H9 (cell line): ENCODE measurements at regions not wholly inside any gene's neighbourhood (a gene's known extent, or its start where the extent isn't known, plus 50 kb on each side); places are given as distances from the start of the nearest gene placed in this dataset.

ENCODE experiments used
- DNase-seq: peaks from one replicate; pipeline ENCODE4 v3.0.0-alpha.2; 2017
- H2AFZ ChIP-seq: one replicate; pipeline ENCODE4 v1.6.1; 2013; ENCODE audit warnings: mild to moderate bottlenecking, low read length, control low read depth, moderate library complexity
- H2AK5ac ChIP-seq: 2 replicates; pipeline ENCODE4 v1.6.1; 2013; ENCODE audit warnings: low read length, control low read depth, mixed read lengths; ENCODE audit not compliant: insufficient read length
- H2BK120ac ChIP-seq: one replicate; pipeline ENCODE4 v1.6.1; 2013; ENCODE audit warnings: low read depth, mild to moderate bottlenecking, low read length, control low read depth, inconsistent platforms; ENCODE audit not compliant: poor library complexity, severe bottlenecking
- H2BK12ac ChIP-seq: 2 replicates; pipeline ENCODE4 v1.6.1; 2013; ENCODE audit warnings: low read length, control low read depth, mixed read lengths, low read depth; ENCODE audit not compliant: insufficient read length
- H2BK15ac ChIP-seq: 2 replicates; pipeline ENCODE4 v1.6.1; 2013; ENCODE audit warnings: low read depth, low read length, control low read depth
- H2BK20ac ChIP-seq: one replicate; pipeline ENCODE4 v1.6.1; 2013; ENCODE audit warnings: low read depth, mild to moderate bottlenecking, low read length, control low read depth, inconsistent platforms; ENCODE audit not compliant: poor library complexity, severe bottlenecking
- H2BK5ac ChIP-seq: 2 replicates; pipeline ENCODE4 v1.6.1; 2013; ENCODE audit warnings: low read length, control low read depth, mixed read lengths; ENCODE audit not compliant: insufficient read length
- H3K14ac ChIP-seq: 2 replicates; pipeline ENCODE4 v1.6.1; 2013; ENCODE audit warnings: low read length, control low read depth; ENCODE audit not compliant: insufficient read depth
- H3K18ac ChIP-seq: 2 replicates; pipeline ENCODE4 v1.6.1; 2013; ENCODE audit warnings: low read depth, mild to moderate bottlenecking, mixed read lengths, low read length, control low read depth; ENCODE audit not compliant: insufficient read length
- H3K23ac ChIP-seq: 2 replicates; pipeline ENCODE4 v1.6.1; 2013; ENCODE audit warnings: low read length, control low read depth, mixed read lengths, low read depth; ENCODE audit not compliant: insufficient read length
- H3K23me2 ChIP-seq: 2 replicates; pipeline ENCODE4 v1.6.1; 2013; ENCODE audit warnings: low read depth, mild to moderate bottlenecking, mixed read lengths, low read length, control low read depth; ENCODE audit not compliant: insufficient read length, poor library complexity, severe bottlenecking
- H3K27ac ChIP-seq: 2 replicates; pipeline ENCODE4 v1.5.1; 2013; ENCODE audit warnings: low read length, control low read depth, mixed read lengths, low read depth; ENCODE audit not compliant: insufficient read length
- H3K27me3 ChIP-seq: 2 replicates; pipeline ENCODE4 v1.6.1; 2013; ENCODE audit warnings: low read length, control low read depth, inconsistent platforms; ENCODE audit not compliant: insufficient read depth
- H3K4ac ChIP-seq: 2 replicates; pipeline ENCODE4 v1.6.1; 2013; ENCODE audit warnings: low read depth, mild to moderate bottlenecking, control low read depth, inconsistent platforms, low read length, moderate library complexity
- H3K4me1 ChIP-seq: 2 replicates; pipeline ENCODE4 v1.6.1; 2013; ENCODE audit warnings: low read length, control low read depth, inconsistent platforms; ENCODE audit not compliant: insufficient read depth
- H3K4me2 ChIP-seq: 2 replicates; pipeline ENCODE4 v1.6.1; 2013; ENCODE audit warnings: low read length, control low read depth, mixed read lengths; ENCODE audit not compliant: insufficient read length, insufficient read depth
- H3K56ac ChIP-seq: 2 replicates; pipeline ENCODE4 v1.6.1; 2013; ENCODE audit warnings: low read depth, mild to moderate bottlenecking, mixed read lengths, low read length, control low read depth; ENCODE audit not compliant: insufficient read length
- H3K79me1 ChIP-seq: 2 replicates; pipeline ENCODE4 v1.6.1; 2013; ENCODE audit warnings: low read depth, mild to moderate bottlenecking, moderate library complexity, low read length, control low read depth, inconsistent platforms; ENCODE audit not compliant: insufficient read depth, poor library complexity, severe bottlenecking
- H3K79me2 ChIP-seq: 2 replicates; pipeline ENCODE4 v1.6.1; 2013; ENCODE audit warnings: low read length, control low read depth, inconsistent platforms; ENCODE audit not compliant: insufficient read depth
- H3K9ac ChIP-seq: 2 replicates; pipeline ENCODE4 v1.6.1; 2013; ENCODE audit warnings: low read length, control low read depth, mixed read lengths; ENCODE audit not compliant: insufficient read length; ENCODE audit errors: extremely low read depth
- H3K9me3 ChIP-seq: one replicate; pipeline ENCODE4 v1.6.1; 2013; ENCODE audit warnings: low read depth, low read length, inconsistent platforms; ENCODE audit not compliant: control insufficient read depth
- H3T11ph ChIP-seq: one replicate; pipeline ENCODE4 v1.6.1; 2013; ENCODE audit warnings: mild to moderate bottlenecking, low read length, control low read depth, inconsistent platforms
- H4K20me1 ChIP-seq: one replicate; pipeline ENCODE4 v1.6.1; 2013; ENCODE audit not compliant: control insufficient read depth, insufficient read length, insufficient read depth
- H4K5ac ChIP-seq: 2 replicates; pipeline ENCODE4 v1.6.1; 2013; ENCODE audit warnings: low read depth, mild to moderate bottlenecking, mixed read lengths, low read length, control low read depth; ENCODE audit not compliant: insufficient read length
- H4K8ac ChIP-seq: replicated peaks from 2 replicates; pipeline ENCODE4 v1.6.1; 2013; ENCODE audit warnings: low read length, control low read depth, mixed read lengths, low read depth; ENCODE audit not compliant: insufficient read length
- H4K91ac ChIP-seq: 2 replicates; pipeline ENCODE4 v1.6.1; 2013; ENCODE audit warnings: low read depth, mild to moderate bottlenecking, moderate library complexity, mixed read lengths, low read length, control low read depth; ENCODE audit not compliant: insufficient read length
- H3K27ac Mint-ChIP-seq, 3 experiments: 2 replicates in 2 of 3; 3 replicates in 1 of 3; pipeline ENCODE4 v1.8.0; 2020 to 2021; ENCODE audit warnings: mixed read lengths in 3 of 3, mild to moderate bottlenecking in 1 of 3, moderate library complexity in 1 of 3
- H3K27me3 Mint-ChIP-seq: 2 replicates; pipeline ENCODE4 v1.8.0; 2021; ENCODE audit warnings: low read depth, mild to moderate bottlenecking, moderate library complexity, mixed read lengths
- H3K36me3 Mint-ChIP-seq, 3 experiments: 2 replicates in 2 of 3; 3 replicates in 1 of 3; pipeline ENCODE4 v1.8.0; 2020 to 2021; ENCODE audit warnings: low read depth in 3 of 3, mixed read lengths in 3 of 3; ENCODE audit not compliant: insufficient read depth in 1 of 3
- H3K4me1 Mint-ChIP-seq, 2 experiments: 2 replicates each; pipeline ENCODE4 v1.8.0; 2020; ENCODE audit warnings: mixed read lengths in 2 of 2
- H3K4me3 Mint-ChIP-seq, 2 experiments: 2 replicates in 1 of 2; 3 replicates in 1 of 2; pipeline ENCODE4 v1.8.0; 2020 to 2021; ENCODE audit warnings: mild to moderate bottlenecking in 2 of 2, mixed read lengths in 2 of 2, moderate library complexity in 1 of 2
- H3K9me3 Mint-ChIP-seq, 2 experiments: 2 replicates in 1 of 2; 3 replicates in 1 of 2; pipeline ENCODE4 v1.8.0; 2020; ENCODE audit warnings: mild to moderate bottlenecking in 2 of 2, mixed read lengths in 2 of 2, moderate library complexity in 1 of 2
- CTCF ChIP-seq: fragments of 200-600 bp; sonication (generic); conservative IDR thresholded peaks from 3 replicates; pipeline ENCODE4 v1.8.0; 2021; ENCODE audit warnings: antibody characterized with exemption, mild to moderate bottlenecking

- Histone ChIP-seq H3K79me1 (no peaks in the 10 kb centered on the region), H3K27me3 (no peaks in the 10 kb centered on the region), H2BK5ac (no peak overlapping the region), H3K4me1 (no peaks in the 10 kb centered on the region), H2BK120ac (no peak overlapping the region), H2BK12ac (no peak overlapping the region), H3K9ac (no peak overlapping the region), H3T11ph (no peak overlapping the region), H4K20me1 (no peaks in the 10 kb centered on the region), H2BK20ac (no peak overlapping the region), H2BK15ac (no peak overlapping the region), H4K8ac (no peak overlapping the region), H3K56ac (no peak overlapping the region), H3K18ac (no peak overlapping the region), H3K23ac (no peak overlapping the region), H3K14ac (no peak overlapping the region), H3K4me2 (no peak overlapping the region), H3K23me2 (no peaks in the 10 kb centered on the region), H4K5ac (no peak overlapping the region), H3K27ac (no peak overlapping the region), H2AK5ac (no peak overlapping the region), H3K9me3 (no peaks in the 10 kb centered on the region), H2AFZ (no peak overlapping the region), H4K91ac (no peak overlapping the region), H3K79me2 (no peaks in the 10 kb centered on the region), H3K4ac (no peak overlapping the region)
- H3K27me3 Mint-ChIP-seq: no peaks in the 10 kb centered on the region
- H3K27ac Mint-ChIP-seq: no peak overlapping the region
- no peaks in the 10 kb centered on the region; a peak in 1 of 7 replicates for H3K36me3 Mint-ChIP-seq
- no peak for TF ChIP-seq CTCF
- no peaks in the 10 kb centered on the region for H3K9me3 Mint-ChIP-seq
- H3K4me3 Mint-ChIP-seq: no peak overlapping the region
- no peak for DNase-seq
- peaks cover 20 to 23% of the 10 kb centered on the region in 2 experiments for H3K4me1 Mint-ChIP-seq
Measured at GRCh38 chr4:157792716-157793115, 380.1 kb downstream of the GASK1B start.
